T-helper 1 cell treated with Interleukin-12 subunit alpha and Interleukin-12 subunit beta and Interleukin-4 antibody, amounts not matched to agents 30 ng/mL and 1 ng/mL, for 36 hours (primary cell): ENCODE measurements at regions not wholly inside any gene's neighbourhood (a gene's known extent, or its start where the extent isn't known, plus 50 kb on each side); places are given as distances from the start of the nearest gene placed in this dataset.

Experiments
- intact Hi-C: fragments of 100-400 bp; cut with micrococcal nuclease; formaldehyde crosslinking; loops from one replicate; pipeline ENCODE4 v1.15.1; 2024

DNA sequence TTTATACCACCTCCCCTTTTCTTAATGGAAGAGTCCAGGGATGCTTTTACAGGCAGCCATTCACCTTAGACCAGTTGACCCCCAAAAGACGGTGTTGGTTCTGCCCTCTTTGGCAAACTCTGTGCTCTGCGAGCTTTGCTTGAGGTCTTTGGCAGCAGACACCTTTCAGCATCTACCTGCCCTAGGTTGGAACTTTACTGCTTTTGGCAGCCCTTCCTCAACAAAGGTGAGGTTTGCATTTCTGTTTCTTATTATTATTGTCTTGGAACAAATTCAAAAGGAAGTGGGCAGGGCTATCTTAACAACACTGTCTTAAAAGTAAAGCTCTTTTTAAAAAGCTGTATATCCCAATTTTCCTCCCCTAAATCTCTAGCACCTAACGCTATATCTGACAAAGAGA is 136.4 kb upstream of the SLC14A2 start:
- intact Hi-C loops = no loop called here

- intact Hi-C loops = no loop called here
These were observed 134.9 kb upstream of the SLC14A2 start for GRCh38 chr18:45480219-45481015.

DNA sequence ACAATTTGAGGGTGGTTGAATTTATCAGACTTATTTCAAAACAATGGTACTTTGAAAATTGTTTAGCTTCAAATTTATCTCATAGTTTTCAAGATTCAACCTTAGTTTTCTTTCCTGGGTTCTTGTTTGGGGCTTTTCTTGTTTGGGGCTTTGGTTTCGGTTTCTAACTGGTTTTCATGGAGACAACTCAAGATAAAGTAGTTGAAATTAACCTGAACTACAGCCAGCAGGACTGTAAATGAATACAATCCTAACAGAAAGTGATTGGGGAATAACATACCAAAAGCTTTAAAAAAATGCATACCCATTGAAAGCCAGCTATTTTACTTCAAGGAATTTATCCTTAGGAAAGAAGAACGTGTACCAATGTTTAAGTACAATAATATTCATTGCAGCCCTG is 133.5 kb upstream of the SLC14A2 start:
- intact Hi-C loops = no loop called here

- intact Hi-C loops = no loop called here
These were observed 133.0 kb upstream of the SLC14A2 start for GRCh38 chr18:45482286-45482685.

DNA sequence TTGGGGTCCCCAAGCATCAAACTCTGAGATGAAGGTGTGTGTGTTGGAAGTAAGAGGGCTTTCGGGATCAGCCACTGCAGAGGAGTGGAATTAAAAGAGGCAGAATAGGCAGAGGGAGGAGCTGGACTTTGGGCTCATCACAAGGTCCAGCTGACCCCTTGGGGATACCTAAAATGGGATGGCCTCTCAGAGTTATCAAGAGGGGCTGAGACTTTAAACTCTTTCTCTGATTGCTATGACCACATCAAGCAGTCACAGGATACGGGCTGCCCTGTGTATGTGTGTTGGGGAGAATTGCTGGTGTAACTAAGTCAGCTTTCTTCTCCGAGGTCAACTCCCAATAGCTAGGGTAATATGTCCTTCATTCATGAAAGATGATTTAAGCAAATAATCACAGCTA is 127.7 kb upstream of the SLC14A2 start:
- intact Hi-C loops = no loop called here

DNA sequence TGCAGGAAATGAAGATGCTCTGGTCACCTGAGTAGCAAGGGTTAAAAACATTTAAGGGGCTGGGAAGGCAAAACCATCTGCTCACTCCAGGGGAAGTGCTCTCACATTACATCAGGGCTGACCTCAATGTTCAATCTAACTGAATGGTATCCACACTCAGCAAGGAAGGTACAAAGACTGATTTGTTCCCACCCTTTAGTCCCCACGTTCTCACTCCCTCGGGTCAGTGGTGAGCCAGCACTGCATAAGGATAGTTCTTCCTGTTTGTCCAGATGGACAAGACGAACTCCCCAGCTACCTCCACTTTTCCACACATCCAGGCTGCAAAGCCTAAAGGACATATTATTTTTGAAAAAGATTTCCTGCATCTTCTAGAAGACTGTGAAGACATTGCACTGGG is 126.6 kb upstream of the SLC14A2 start:
- intact Hi-C loops = no loop called here

DNA sequence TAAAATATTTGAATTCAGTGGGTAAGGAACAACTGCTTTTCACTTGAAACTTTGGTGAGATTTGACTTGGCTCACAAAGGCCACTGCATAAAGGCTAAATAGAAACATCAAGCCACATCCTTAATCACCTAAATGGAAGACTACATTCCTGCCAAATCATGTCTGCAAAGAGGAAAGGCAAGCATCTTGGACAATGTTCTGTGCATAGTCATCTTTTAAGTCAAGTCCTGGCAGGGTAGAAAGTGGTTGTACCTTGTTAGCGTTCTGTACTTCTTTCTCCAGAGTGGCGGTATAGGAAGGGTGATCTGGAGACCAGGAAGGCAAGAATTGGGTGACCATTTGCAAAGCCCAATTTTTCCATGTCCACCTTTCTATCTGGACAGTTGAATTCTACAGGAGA is 121.4 kb upstream of the SLC14A2 start:
- intact Hi-C loops = no loop called here

DNA sequence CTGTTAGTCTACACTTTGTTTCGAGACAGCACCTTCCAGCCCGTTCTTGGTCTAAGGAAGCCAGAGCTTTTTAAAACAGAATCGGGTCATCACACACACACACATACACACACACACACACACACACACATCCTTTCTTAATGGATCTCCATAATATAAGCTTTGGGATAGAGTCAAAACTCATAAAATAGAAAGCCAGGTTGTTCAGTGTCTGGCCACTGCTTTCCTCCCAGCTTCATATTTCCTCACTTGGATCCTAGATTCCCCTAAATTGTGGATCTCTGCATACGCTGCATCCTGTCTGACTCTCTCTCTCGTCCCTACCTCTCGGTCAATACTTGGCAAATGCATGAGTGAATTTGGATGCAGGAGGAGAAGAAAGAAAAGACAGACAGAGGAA is 120.5 kb upstream of the SLC14A2 start:
- intact Hi-C loops = no loop called here

GRCh38 chr18:45496741-45497140 is 118.5 kb upstream of the SLC14A2 start:
- intact Hi-C loops = no loop called here

DNA sequence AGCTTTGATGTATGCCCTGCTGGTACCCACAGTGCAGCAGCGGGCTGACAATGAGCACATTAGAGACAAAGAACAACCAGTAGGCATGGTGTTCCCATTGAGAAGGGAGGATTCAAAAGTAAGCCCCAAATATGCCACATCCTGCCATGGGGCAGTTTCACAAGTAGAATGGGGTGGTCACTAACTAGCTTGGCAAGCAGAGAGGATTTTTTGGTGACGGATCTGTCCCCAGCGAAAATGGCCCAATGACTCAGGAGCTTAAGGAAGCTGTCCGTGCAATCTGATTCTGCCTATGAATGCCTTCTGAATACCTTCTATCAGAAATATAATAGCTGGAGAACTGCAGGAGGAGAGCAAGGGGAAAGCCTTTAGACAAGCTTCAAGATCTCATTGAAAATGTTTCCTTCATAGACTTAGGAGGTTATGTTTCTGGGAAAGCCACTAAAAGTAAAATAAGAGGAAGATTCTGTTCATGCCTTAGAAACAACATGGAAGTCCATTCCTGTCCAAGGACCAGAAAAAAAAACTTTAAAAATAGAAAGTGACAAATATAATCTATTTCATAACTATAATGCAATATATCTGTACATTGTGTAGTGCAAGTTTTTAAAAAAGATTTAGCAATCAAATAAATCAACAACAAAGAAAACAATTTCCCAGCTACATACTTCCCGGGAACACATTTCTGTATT is 117.5 kb upstream of the SLC14A2 start:
- intact Hi-C loops = no loop called here

GRCh38 chr18:45498287-45498658 is 117.0 kb upstream of the SLC14A2 start:
- intact Hi-C loops = no loop called here

- intact Hi-C loops = no loop called here
These were observed 111.3 kb upstream of the SLC14A2 start for GRCh38 chr18:45503990-45504389.

- intact Hi-C loops = no loop called here
These were observed 109.6 kb upstream of the SLC14A2 start for GRCh38 chr18:45505497-45506206.

DNA sequence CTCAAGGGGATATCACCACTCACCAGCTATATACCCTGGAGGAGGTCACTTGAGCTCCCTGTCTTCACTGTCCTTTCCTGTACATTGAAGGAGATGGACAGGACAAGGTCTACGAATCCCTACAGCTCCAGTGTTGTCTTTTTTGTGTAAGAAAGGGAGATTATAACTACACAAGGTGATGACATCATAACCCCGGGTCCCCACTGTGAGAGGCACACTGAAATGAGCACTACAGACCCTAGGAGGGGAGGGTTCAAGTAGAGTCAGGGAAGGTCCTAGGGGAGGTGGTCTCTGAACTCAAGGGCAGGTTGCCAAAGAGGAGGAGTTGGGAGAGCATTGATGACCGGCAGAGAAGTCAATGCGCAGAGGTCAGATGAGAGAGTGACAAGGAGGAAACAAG is 108.3 kb upstream of the SLC14A2 start:
- intact Hi-C loops = no loop called here

DNA sequence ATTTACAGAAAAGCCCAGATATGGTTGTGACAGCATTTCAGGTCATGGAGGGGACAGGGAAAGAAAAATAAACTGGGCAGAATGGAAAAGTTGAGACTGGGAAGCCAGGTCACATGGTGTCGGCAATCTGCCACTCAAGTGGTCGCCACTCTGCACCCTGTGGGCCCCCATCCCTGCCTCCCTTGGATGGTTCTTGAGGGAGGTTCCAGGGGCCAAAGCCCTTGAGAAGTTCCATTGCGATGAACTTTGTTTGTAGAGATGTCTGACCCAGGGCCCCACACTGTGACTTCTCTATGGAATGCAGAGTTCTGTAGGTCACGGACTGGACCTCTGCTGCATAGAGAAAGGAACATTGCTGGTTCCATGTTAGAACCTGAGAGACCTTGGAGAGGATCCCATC is 105.7 kb upstream of the SLC14A2 start:
- intact Hi-C loops = no loop called here

DNA sequence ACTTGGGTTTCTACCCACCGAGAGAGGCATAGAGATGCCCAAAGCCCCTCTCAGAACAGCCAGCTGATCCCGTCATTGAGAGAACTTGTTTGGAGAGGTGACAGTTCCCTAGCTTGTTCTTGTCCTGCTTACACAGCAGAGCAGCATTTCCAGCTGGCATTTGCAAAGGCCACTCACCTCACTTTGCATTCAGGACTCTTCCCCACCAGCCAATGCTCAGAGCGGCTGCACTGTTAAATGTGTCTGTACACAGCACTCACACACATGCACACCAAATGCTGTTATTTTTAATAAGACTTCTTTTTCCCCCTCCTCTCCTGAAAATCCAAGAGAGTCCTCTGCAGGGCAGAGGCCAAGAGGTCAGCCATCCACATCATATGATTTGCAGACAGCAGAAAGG is 104.6 kb upstream of the SLC14A2 start:
- intact Hi-C loops = no loop called here

DNA sequence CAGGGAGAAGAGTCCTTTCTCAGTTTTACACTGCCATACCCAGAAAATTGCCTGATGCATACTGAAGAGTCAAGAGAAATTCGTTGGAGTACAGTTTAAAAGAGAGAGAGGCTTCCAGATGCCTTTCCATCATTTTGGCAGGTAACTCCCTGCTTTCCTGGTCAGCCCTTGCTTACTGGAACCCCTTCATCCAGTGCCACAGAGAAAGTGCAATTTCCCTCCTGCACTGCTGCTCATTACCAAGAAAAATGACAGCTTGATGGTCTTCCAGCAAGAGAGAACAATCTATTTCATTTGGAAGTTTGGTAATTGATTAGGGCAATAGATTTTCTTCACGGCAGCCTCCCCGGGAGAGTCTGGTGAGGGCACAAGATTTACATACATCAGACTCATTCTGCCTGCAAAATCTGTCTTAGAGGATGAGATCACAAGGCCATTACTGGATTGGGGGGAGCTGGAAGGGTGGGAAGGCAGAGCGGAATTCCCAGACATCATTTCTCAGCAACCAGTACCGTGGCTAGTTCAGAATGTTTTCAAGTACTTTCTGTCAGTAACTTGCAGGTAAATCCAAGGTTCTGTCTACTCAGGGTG is 102.8 kb upstream of the SLC14A2 start:
- intact Hi-C loops = no loop called here

DNA sequence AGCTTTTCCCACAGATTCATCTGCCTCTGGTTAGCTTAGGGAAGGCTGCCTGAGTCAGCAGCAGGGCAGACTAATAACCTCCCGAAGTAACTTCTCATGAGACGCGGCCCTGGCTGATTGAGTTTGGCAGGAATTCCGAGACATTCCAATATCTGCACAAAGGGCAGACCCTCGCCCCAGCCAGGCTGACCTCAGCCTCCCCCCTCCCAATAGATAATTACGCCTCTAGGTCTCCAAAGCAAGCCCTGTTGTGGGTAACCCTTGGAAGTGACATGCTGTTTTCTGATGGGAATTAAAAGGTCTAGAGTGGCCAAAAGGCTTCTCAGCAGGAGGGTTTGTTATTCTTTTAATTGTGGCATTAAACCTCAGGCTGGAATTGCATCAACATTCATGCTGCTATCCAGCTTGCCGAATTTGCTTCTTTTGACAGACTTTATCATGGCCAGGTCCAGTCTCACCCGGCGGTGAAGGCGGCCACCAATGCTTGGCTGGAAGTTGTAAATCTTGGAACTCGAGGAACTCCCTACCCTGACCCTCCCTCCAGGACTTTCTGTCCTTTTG is 98.0 kb upstream of the SLC14A2 start:
- intact Hi-C loops = no loop called here

DNA sequence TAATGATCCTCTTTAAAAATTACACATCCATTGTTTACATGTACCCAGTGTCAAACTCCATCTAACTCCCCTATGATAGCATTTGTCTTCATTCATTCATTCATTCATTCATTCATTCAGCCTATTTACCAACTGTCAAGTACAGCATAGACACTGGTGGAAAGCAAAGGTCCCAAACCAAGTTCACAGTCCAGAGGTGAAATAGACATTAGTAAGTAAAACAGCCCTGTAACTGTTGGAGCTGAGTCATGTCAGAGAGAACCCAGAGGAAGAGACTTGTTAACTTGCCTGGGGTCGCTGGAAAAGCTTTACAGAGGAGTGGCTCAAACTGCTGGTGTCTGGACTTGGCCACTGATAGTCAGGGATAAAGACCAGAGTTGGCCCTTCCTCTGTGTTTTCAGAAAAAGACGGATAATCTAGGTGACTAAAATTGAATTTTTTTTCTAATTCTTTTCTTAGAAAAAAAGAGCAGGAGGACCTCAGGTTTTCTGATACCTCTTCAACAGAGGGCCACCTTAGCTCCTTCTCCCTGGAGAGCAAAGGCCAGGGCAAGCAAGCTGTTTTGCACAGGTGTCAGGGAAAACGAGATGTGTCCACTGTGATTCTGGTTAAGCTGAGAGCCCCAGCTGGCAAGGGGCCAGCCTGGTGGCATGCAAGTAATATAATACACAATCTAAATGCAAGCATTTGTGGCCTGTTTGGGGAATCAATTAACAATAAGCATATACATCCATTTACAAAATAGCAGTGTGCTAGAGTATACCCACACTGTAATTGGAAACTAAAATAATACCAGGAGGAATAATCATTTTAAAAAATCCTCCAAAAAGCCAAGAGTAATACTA is 96.7 kb upstream of the SLC14A2 start:
- intact Hi-C loops = no loop called here

- intact Hi-C loops = no loop called here
These were observed 95.6 kb upstream of the SLC14A2 start for GRCh38 chr18:45519411-45520280.
